Esophagus mucosa (tissue), 1 donor: ENCODE measurements at regions not wholly inside any gene's neighbourhood (a gene's known extent, or its start where the extent isn't known, plus 50 kb on each side); places are given as distances from the start of the nearest gene placed in this dataset.
A peak's percentile ranks its signal among the peaks of the same experiment; 100 is the strongest.

Source experiments
- ATAC-seq: fragments of 200-7000 bp; cut with Tn5 transposase; one replicate; pipeline ENCODE4 v1.9.1; 2020
- donor health status: DM: yes; HTN: yes; CAD: no.

DNA sequence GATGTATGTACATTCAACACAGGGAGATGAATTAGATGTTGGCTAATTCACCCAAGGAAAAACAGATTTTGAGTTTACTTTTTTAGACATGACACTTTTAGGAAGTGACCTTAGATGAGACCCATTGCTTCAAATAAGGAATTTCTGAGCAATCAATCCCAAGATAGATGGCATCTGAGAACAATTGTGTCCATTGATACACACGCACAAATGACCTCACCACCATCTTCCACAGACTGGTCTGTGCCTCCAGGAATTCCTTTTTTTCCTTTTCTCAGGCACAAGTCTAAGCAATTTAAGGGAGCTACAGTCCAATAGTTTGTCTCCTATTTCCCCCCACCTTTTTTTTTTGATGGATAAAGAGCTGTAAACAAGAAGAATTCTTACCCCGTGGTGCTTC lies 265.3 kb downstream of the TBL1XR1 start:
- no peak for ATAC-seq

DNA sequence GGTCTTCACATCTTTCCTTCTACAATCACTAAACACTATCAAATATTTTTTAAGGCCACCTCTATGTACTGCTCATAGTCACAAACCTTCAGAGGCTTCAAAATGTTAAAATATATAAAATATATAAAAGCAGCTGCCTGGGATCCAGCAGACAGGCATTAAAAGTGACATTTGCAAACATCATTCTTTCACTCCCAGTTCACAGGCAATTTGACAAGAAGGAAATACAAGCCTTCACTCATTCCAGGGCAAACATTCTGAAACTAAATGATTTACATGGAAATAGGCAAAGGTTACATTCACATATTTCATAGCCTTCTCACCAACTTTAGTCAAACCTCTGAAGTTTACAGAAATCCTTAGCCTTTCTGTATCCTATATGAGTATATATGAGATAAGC lies 266.3 kb downstream of the TBL1XR1 start:
- ATAC-seq: no peak

DNA sequence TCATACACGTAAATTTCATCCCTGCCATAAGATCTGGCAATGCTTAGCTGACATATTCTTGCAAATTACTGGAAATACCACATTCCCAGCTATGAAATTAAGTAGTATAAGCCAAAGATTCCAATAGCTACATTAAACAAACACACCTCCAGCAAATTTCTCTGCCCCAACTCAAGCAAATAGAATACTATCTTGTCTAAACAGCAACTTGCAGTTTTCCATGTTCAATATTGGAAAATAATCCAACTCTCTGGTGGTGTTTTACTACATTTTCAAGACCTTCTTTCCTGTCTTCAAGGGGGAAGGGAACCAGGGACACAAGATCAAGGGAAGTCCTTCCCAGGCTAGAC lies 268.7 kb downstream of the TBL1XR1 start:
- no peak for ATAC-seq

DNA sequence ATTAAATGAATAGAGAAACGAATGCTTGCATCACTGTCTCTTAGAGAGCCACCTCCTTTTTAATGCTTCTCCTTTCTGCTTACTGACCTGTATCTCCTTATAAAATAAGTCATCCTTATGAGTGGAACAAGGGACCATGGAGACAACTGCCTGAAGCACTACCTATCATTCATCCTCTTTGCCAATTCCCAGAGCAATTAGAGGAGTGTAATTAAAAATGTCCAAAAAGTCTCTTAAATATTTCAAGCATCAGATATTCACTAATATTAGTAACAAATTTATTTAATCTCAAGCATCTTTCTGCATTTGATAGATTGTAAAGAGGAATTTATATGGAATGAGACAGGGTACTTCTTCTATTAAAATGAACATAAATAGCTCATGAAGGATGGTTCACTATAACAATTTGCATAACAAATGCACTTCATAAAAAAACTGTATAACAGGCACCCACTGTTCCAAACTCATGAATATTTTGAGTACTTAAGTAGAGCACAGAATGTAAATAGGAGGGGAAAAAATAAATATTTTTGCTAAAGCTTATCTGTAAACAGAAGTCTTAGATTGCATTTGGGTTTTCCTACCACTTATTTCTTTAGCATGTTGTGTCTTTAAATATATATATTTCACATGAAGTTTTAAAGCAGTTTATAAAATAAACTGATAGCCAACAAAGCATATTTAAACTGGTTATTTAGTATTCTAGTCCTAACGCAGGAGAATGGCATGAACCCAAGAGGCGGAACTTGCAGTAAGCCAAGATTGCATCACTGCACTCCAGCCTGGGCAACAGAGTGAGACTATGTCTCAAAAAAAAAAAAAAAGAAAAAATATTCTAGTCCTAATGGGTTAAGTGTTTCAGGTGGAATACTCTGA lies 269.3 kb downstream of the TBL1XR1 start:
- no peak for ATAC-seq

DNA sequence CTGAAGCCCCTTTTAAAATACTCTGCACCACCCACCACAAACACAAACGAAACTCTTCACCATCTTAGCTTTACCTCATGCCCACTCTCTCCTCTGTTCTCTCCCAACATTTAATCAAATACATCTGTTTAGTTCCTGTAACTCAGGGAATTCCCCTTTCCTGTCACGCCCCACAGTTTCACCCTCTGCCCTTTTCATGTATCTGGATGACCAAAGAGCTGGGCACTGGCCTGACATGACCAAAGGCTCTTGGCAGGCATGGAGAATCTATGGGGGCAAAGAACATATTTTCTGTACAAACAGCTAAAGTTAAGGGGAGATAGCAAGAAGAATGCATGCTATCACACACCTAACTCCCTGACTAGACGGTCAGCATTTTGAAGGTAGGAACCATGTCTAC lies 270.0 kb downstream of the TBL1XR1 start:
- ATAC-seq: no peak

DNA sequence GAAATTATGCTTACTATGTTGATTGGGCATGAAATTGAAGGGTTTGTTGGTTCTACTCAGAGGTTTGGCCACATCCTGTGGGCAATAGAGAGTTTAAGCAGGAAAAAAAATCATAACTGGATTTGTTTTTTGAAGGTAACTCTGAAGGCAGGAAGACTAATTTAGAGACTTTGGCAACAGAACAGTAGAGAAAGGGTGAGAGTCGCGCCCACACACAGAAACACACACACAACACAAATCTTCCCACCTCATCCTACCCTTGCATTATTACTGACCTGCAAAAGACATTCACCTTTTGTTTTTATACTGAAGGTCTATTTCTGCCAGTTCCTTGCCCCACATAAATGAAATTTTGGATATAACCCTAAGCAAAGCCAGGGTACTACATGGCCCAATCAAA lies 270.6 kb downstream of the TBL1XR1 start:
- ATAC-seq: no peak

DNA sequence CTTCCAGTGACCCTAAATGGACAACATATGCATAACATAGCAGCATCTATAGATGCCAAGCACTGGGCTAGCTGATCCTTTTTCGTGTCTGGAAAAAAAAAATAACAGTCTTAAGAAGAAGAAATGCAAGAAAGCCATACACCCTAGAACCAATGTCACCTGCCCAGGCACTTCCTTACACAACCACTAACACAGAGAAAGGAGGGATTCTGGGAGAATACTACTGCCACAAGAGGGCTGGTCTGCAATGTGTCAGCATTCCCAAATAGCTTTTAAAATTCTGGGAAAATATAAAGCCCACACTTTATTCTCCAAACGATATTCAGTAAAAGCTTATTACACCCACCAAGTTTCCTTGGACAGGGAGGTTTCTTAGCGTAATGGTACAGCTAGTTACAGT lies 271.2 kb downstream of the TBL1XR1 start:
- ATAC-seq: no peak

DNA sequence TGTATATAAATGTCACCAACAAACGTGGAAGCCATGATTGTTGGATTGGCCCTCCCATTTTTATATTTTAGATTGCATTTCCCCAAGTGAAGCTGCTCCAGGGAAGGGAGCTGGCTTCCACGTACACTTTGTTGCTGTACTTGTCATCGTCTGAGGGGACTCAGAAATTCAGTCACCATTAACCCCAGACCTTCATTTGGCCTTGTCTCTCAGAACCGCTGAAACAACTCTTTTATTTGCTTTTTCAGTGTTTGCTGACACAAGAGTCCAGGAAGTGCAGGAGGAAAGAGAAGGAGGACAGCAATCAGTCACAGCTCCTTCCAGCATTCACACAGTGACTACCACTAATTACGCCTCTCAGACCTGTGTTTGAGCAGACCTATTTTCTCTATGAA lies 276.5 kb downstream of the TBL1XR1 start:
- no peak for ATAC-seq

DNA sequence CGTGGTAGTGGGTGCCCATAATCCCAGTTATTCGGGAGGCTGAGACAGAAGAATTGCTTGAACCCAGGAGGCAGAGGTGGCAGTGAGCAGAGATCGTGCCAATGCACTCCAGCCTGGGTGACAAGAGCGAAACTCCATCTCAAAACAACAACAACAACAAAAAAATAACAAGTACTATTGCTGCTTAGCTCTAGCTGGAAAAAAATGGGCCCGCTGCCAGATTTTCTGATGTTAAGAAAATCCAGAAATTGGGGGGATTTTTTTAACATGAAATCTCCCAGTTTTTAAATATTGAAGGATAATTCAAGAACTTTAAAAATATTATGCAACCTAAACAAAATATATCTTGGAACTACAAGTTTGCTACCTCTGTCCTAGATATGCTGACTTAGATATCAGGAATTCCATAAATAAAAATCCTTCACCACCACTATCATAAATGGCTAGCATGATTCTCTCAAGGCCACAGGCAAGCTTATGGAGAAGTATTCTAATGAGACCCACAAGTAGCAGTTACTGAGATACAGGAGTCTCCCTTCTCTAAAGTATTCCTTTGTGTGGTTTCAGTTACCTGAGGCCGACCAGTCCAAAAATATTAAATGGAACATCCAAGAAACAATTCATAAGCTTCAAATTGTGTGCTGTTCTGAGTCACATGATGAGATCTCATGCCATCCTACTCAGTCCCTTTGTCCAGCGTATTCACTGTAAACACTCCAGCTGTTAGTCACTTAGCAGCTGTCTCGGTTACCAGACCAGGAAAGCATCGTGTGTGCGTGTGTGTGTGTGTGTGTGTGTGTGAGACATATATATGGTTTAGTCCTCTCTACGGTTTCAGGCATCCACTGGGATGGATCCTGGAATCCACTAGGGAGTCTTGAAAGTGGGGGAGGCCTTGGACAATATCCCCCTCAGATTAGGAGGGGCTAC lies 277.2 kb downstream of the TBL1XR1 start:
- peak; percentile 69 for ATAC-seq

DNA sequence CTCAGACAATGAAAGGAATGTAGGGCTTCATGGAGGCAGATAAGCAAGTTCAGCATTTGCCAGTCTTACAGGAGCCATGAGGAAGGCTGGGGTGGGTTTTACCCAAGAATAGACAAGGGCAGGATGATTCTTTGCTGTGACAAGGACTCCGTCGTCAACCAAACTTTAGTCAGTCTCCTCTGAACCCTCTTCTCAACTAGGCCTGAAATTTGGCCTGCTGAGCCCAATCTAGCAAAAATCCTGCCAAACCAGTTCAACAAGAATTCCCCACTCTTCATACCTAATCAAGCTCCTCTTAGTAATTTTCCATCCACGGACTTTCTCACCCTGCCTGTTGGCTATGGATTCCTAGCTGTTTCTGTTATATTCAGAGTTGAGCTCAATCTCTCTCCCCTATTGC lies 280.5 kb downstream of the TBL1XR1 start:
- peak; percentile 71 for ATAC-seq

DNA sequence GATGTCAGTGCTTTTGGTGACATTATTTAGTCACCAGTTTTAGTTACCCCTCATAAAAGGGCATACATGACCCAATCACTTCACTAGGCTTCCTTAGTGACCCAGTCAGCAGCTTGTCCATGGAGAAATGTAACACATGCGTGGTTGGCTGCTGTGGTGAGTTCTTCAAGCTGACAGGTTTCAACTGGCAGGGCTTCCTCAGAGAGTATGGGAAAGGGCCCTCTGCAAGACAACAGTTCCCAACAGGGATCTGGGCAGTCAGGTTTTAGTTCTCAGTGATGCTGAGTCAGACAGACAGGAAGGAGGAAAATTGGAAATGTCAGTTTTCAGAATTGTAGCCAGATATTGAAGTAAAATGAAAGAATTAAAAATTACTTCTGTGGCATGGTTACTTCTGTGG lies 282.5 kb downstream of the TBL1XR1 start:
- peak; percentile 88 for ATAC-seq

DNA sequence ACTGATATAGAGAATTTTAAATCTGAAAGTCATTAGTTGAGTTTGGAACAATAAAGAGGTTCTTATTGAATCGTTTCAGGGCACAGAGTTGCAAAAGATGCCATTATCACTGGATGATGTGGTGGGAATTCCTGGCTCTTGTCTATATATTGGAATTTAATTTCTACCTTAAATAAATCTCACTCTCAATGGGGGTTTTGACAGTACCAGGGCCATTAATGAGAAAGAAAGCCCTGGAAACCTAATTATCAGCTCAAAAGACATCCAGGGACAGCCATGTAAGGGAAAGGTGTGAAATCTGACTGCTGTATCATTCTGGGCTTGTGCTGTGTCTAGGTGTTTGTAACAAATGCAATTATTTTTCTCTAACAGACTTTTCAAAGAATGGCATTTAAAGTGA lies 285.7 kb downstream of the TBL1XR1 start:
- ATAC-seq: no peak

DNA sequence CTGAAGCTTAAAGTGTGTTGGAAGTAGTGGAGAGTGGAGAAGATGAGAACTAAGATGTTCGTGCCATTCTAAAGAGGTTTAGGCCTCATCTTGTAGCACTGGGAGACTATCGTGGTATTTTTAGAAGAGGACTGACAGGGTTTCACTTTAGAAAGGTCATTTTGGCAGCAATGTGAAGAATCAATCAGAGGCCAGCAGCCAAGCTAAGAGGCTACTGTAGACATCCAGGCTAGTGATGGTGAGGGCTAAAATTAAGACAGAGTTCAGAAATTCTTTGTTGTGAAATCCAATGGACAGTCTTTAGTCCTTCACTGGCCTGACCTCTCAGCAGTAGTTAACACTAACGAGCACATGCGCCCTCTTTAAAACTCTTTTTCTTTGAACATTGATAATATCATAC lies 288.2 kb downstream of the TBL1XR1 start:
- no peak for ATAC-seq

DNA sequence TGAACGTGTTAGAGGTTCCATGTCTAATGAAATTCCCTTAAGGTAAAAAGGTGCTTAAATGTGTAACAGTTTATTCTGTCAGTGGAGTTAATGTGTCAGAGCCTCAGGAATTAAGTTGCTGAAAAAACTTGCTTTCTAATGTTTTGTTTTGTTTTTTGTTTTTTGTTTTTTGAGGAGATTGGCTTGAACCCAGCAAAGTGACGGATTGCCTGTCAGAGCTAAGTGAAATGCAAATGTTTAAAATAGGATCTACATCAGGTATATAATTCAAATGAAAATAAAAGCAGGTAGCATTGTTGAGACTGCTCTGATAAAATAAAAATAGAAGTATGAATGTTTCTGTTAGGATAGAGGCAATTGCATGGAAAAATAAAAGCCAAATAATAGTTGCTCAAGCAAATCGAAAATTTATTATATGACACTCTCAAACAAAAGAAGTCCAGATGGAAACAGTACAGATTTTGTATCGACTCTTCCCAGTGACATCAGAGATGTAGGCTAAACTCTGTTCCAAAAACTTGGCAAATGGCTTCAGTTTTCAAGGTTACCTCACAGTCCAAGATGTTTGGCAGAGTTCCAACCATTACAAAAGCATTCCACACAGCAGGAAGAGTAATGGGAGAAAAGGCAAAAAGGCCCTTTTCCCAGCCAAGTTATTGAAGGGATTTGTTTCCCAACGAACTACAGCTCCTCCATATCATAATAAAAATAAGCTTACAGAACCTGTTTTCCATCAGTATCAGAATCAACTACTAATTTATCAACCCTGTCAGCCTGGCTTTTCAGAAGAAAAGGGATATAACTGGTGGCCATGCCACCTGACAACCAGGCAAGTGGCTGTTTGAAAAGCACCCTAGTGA lies 291.0 kb downstream of the TBL1XR1 start:
- no peak for ATAC-seq

DNA sequence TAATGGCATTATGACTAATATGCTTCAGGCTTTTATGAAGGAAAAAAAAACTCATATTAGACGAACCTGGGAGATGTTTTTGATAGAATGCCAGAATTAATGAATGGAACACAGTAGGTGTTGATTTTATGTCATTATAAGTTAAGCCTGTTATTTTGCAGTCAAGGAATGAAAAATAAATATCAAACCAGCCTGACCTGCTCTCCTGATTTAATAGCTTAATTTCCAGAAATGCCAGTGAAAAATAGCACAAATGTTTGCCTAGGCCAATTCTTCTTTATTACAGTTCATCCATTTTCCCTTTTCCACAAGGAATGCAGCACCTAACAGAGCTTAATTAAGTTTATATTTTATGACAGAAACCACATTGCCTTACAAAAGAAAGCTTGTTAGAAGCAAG lies 292.0 kb downstream of the TBL1XR1 start:
- ATAC-seq: peak; percentile 86

DNA sequence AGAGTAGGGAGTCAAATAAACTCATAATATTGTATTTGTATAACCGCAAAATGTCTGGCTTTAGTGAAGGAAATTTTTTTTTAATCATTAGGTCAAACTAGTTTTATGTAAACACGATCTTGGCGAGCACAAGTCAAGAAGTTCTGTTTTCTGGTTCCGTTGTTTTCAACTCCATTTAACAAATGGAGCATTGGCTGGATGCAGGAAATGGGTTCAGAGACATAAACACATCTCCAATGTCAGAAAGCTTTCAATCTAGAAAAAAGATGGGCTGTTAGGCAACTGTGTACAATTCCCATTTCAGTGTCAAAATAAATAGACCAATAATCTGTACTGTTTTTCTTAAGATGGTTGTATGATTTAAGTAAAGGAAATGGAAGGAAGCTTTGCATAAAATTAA lies 292.8 kb downstream of the TBL1XR1 start:
- ATAC-seq: no peak

DNA sequence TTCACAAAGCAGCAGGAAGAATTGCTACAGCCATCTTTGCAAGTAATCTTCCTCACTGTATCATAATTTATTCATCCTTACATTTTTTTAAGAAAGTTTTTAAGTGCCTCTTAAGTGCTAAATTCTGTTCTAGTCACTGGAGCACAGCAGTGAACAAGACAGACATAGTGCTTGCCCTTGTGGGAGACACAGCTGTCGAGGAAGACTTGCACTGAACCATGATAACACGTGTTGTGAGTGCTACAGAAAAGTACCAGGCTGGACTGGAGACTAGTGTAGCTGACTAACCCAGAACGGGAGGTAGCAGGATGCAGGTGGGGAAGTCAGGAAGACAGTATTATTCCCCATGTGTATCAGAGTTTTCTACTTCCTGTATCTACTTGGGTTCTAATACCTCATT lies 300.6 kb downstream of the TBL1XR1 start:
- ATAC-seq: no peak

DNA sequence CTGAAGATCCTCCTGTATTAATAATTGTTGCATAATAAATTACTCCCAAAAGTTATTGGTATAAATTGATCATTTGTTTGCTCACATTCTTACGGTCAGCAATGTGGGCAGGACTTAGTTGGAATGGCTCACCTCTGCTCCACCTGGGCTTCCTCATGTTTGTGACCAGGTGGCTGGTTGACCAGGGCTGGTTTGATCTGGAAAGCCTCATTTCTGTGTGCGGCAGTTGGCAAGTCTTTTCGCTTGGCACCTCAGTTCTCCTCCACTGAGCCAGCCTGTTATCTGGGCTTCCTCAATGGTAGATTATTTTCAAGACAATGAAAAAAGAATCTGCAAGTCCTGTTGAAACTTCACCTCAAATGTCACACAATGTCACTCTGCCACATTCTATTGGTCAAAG lies 301.1 kb downstream of the TBL1XR1 start:
- no peak for ATAC-seq

DNA sequence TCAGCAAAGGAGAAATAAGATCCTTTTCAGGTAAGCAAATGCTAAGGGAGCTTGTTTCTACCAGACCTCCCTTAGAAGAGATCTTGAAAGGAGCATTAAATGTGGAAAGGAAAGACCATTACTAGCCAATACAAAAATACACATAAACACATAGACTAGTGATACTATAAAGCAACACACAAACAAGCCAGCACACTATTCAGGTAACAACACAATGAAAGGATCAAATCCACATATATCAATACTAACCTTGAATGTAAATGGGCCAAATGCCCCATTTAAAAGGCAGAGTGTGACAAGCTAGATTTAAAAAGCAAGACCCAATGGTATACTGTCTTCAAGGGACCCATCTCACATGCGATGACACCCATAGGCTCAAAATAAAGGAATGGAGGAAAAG lies 317.6 kb downstream of the TBL1XR1 start:
- ATAC-seq: no peak

DNA sequence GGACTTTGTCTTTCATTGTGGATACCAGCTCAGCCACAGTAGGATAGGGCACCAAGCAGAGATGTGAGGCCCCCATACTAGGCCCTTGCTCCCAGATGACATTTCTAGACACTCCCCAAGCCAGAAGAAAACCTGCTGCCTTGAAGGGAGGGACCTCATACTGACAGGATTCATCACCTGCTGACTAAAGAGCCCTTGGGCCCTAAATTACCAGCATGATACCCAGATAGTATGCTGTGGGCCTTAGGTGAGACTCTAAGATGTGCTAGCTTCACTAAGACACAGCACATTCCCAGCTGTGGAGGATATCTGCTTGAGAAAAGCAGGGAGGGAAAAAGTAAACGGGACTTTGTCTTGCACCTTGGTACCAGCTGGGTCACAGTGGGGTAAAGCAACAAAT lies 324.0 kb downstream of the TBL1XR1 start:
- ATAC-seq: no peak

DNA sequence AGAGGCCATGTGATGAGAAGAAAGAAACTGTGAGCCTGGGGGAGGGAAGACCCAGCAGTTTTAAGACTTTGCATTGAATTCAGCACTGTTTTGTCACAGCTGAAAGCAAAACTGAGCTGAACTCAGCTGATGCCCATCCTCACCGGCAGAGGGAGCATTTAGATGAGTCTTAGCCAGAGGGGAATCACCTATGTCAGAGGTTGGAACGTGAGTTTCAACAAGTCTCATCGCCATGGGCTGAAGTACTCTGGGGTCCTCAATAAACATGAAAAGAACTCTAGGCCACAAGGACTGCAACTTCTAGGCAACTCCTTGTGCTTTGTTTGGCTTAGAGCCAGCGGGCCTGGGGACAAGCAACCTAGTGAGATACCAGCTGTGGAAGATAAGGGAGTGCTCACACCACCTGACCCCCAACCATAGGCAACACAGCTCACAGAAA lies 324.5 kb downstream of the TBL1XR1 start:
- peak; percentile 60 for ATAC-seq

DNA sequence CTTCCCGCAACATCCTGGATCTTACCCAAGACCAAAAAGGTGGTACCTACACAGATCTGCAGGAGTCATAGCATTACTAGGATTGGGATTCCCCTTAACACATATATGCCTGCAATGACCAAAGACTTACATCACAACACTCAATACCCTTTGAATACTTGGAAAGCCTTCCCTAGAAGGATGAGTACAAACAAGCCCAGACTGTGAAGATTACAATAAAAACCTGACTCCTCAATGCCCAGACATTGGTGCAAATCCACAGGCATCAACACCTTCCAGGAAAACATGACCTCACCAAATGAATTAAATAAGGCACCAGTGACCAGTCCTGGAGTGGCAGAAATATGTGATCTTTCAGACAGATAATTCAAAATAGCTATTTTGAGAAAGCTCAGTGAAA lies 326.8 kb downstream of the TBL1XR1 start:
- no peak for ATAC-seq
